HG03439 (cell line): ENCODE measurements at regions not wholly inside any gene's neighbourhood (a gene's known extent, or its start where the extent isn't known, plus 50 kb on each side); places are given as distances from the start of the nearest gene placed in this dataset.

ENCODE experiments used
- ATAC-seq: cut with Tn5 transposase; IDR thresholded peaks from one replicate; pipeline ENCODE4 v1.9.1; 2021; ENCODE audit warnings: mild to moderate bottlenecking, moderate library complexity; ENCODE audit not compliant: unreplicated experiment

- no peak for ATAC-seq
Observed at GRCh38 chr12:58453306-58453705, 467.0 kb downstream of the LRIG3 start.

GRCh38 chr12:58455136-58455535, 465.2 kb downstream of the LRIG3 start:
- ATAC-seq: no peak

- ATAC-seq: no peak
Observed at GRCh38 chr12:58458102-58458501, 462.2 kb downstream of the LRIG3 start.

GRCh38 chr12:58459191-58459590, 461.1 kb downstream of the LRIG3 start:
- ATAC-seq: no peak

- ATAC-seq: no peak
Observed at GRCh38 chr12:58463051-58463450, 457.3 kb downstream of the LRIG3 start.

- ATAC-seq: no peak
Observed at GRCh38 chr12:58465418-58465817, 454.9 kb downstream of the LRIG3 start.

- no peak for ATAC-seq
Observed at GRCh38 chr12:58470266-58471010, 449.9 kb downstream of the LRIG3 start.

- no peak for ATAC-seq
Observed at GRCh38 chr12:58479401-58479800, 440.9 kb downstream of the LRIG3 start.

- no peak for ATAC-seq
Observed at GRCh38 chr12:58481811-58482210, 438.5 kb downstream of the LRIG3 start.

- no peak for ATAC-seq
Observed at GRCh38 chr12:58487255-58487654, 433.0 kb downstream of the LRIG3 start.

GRCh38 chr12:58487678-58488161, 432.6 kb downstream of the LRIG3 start:
- no peak for ATAC-seq

- ATAC-seq: no peak
Observed at GRCh38 chr12:58489394-58489793, 430.9 kb downstream of the LRIG3 start.

GRCh38 chr12:58491306-58491705, 429.0 kb downstream of the LRIG3 start:
- ATAC-seq: no peak

- ATAC-seq: no peak
Observed at GRCh38 chr12:58496411-58497190, 423.7 kb downstream of the LRIG3 start.

- no peak for ATAC-seq
Observed at GRCh38 chr12:58500399-58500798, 419.9 kb downstream of the LRIG3 start.

GRCh38 chr12:58502226-58502625, 418.1 kb downstream of the LRIG3 start:
- no peak for ATAC-seq

- ATAC-seq: no peak
Observed at GRCh38 chr12:58502841-58503240, 417.5 kb downstream of the LRIG3 start.

GRCh38 chr12:58503731-58504130, 416.6 kb downstream of the LRIG3 start:
- no peak for ATAC-seq

GRCh38 chr12:58504143-58504938, 416.0 kb downstream of the LRIG3 start:
- ATAC-seq: no peak

- ATAC-seq: no peak
Observed at GRCh38 chr12:58509116-58509885, 411.0 kb downstream of the LRIG3 start.
